ENCODE measurements at regions not wholly inside any gene's neighbourhood (a gene's known extent, or its start where the extent isn't known, plus 50 kb on each side); places are given as distances from the start of the nearest gene placed in this dataset.
A peak's percentile ranks its signal among the peaks of the same experiment; 100 is the strongest.

DNA sequence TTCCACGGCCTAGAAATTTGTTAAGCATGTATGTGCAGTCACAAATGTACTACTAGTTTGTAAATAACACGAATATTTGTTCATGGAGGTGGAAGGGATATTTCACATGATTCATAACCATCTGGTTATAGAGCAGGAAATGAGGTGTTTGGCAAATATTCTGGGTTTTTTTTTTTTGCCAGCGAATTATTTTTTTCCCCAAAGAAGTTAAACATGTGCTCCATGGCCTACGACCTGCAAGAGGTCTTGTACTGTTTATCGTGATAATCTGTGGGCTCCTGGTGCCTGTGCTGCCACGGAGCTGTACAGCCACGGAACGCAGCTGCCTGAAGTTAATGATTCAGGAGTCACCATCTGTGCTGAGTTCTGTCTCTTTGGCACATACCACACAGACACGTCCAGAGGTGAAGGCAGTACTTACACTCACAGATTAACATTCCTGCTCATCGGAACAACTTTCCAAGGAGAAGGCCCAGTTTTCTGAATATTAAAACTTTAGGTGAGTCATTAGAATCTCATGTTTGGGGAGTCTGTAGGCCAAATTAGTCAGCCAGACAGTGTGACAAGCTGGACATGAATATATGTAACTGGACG lies 156.3 kb downstream of the TMX1 start:
- no peak for DNase-seq (ENCODE audit: low read depth)

GRCh38 chr14:51398898-51399297 lies 158.9 kb downstream of the TMX1 start:
- no peak for DNase-seq (ENCODE audit: low read depth)

DNA sequence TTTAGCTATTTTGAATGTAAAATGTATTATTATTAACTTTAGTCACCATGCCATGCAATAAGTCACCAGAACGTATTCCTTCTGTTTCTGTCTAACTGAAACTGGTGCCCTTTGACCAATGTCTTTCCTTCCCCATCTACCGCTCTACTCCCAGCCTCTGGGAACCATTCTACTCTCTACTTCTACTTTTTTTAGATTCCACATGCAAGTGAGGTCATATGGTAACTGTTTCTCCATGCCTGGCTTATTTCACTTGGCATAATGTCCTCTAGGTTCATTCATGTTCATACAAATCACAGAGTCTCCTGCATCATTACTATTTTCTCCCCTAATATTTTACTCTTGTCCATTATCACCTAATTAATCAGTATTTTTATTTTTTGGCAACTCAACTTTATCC lies 160.1 kb downstream of the TMX1 start:
- no peak for DNase-seq (ENCODE audit: low read depth)

DNA sequence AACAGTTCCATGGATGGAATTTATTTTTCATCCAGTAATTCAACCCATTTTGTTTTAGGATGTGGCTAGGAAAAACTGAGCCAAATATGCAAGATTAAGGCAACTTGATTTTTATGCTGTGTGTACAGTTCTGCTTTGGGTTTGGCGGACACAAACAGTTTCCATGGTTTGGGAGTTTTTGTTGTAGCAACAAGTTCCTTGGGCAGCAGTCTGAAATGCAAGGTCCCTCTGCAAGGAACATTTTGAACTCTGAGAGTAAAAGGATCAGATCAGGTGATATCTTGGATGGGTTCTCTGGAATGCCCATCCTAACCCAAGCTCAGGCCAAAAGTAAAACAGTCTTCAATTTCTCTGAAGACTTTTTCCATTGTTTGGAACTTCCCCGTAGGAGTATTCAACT lies 161.2 kb downstream of the TMX1 start:
- no peak for DNase-seq (ENCODE audit: low read depth)

GRCh38 chr14:51401756-51402155 lies 161.7 kb downstream of the TMX1 start:
- DNase-seq (ENCODE audit: low read depth): no peak

- DNase-seq (ENCODE audit: low read depth): no peak
Observed at GRCh38 chr14:51410897-51411296, 170.8 kb downstream of the TMX1 start.

GRCh38 chr14:51419685-51420084 lies 179.6 kb downstream of the TMX1 start:
- peak; percentile 29 for DNase-seq (ENCODE audit: low read depth)

DNA sequence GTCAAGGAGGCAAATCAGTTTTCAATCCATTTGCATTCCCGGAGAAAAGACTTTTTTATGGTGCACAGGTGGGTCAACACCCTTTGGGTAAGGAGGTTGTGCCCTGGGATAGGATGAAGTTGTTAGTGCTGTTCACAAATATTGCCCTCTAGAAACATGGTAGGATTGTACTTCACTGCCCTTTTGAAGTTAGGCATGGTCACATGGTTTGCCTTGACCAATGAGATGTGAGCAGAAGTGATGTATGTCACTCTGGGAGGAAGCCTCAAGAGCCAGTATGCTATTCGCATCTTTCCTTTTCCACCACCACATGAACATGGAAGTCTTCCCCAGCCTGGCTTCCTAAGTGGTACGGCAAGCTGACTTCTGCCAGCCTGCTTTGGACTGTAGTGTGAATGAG lies 182.7 kb downstream of the TMX1 start:
- no peak for DNase-seq (ENCODE audit: low read depth)

DNA sequence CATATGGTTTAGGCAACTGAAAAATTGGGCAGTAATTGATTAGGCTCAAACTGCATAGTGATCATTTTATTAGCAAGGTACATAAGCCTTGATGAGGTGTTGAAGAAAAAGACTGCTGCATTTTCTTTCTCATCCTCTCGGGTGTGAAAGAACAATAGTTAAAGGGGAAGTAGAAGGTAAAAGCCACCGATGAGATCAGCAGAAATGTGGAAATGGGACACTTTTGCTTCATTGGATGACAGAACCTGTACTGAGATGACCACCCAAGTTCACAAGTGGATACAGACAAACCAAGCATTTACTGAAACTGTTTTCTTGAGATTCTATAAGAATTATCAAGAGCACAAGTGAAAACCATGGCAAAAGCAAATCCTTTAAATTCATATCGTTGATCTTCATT lies 184.0 kb downstream of the TMX1 start:
- DNase-seq (ENCODE audit: low read depth): no peak

DNA sequence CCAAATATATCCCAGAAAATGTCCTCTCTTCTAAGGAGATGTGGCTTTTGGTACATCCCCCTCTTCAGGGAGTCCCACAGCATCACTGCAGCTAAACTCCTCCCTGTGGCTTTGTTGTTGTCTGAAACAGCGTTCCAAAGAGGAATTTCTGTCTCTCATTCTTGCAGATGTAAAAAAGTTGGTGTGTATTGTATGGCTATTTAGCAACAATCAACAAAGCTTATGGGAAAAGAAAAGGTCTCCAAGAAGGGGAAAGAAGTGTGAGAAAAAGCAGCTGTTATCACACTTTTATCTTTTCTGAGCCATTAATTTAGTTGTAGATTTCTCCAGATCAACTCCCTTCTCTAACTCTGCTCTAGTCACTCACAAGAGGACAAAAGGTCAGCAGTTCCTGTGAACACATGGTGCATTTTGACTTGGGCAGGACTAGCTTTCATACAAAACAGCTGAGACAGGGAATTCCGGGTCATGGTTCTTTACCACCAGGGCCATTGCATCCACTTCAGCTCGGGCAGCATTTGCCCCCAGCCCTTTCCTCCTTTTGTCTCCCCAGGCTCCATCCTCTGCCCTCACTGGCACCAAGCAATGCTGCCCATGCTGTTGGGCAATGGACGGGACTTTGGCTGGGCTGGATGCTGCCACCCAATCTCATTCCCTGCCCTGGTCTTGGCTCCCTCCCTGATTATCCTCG lies 184.7 kb downstream of the TMX1 start:
- no peak for DNase-seq (ENCODE audit: low read depth)

DNA sequence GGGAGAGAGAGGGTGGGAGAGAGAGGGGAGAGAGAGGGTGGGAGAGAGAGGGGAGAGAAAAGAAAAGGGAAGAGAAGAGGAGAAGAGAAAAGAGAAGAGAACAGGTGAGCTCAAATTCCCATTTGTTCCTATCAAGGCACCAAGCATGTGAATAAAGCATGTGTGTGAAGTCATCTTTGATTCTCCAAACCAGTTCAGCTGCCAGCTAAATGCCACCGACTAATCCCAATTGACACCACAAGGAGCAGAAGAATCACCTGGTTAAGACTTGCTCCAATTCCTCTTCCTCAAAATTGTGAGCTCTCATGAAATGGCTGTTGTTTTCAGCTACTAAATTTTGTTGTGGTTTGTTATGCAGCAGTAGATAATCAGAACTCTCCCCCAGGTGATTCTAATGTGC lies 188.9 kb downstream of the TMX1 start:
- DNase-seq (ENCODE audit: low read depth): no peak

GRCh38 chr14:51430079-51430478 lies 190.0 kb downstream of the TMX1 start:
- no peak for DNase-seq (ENCODE audit: low read depth)

DNA sequence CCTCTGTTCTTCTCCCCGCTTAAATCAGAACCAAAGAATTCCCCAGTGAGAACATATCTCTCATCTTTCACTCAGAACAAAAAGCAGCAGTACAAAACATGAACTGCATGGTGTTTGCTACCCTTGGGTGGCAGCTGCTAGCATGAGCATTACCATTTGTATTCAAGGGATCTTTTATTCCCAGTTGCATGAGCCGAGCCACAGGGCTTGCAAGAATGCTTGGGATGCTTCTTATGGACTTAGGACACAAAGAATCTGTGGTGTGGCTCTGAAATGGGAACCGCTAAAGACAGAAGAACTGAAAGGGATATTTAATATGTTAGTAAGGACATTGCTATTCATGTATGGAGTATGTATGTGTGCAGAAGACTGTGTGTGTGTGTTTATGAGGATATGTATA lies 190.6 kb downstream of the TMX1 start:
- DNase-seq (ENCODE audit: low read depth): no peak

GRCh38 chr14:51431033-51431709 lies 191.1 kb downstream of the TMX1 start:
- no peak for DNase-seq (ENCODE audit: low read depth)

GRCh38 chr14:51431741-51432140 lies 191.7 kb downstream of the TMX1 start:
- DNase-seq (ENCODE audit: low read depth): no peak

GRCh38 chr14:51432302-51432948 lies 192.4 kb downstream of the TMX1 start:
- no peak for DNase-seq (ENCODE audit: low read depth)

DNA sequence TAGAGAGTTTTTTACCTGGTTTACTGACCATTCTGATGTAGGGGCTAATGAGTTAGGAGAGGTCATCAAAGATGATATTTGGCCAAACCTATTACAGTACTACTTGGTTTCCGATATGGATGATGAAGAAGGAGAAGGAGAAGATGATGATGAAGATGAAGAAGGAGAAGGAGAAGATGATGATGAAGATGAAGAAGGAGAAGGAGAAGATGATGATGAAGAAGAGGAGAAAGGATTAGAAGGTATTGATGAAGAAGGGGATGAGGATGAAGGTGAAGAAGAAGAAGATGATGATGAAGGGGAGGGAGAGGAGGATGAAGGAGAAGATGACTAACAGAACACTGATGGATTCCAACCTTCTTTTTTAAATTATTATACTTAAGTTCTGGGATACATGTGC lies 196.6 kb downstream of the TMX1 start:
- DNase-seq (ENCODE audit: low read depth): no peak

DNA sequence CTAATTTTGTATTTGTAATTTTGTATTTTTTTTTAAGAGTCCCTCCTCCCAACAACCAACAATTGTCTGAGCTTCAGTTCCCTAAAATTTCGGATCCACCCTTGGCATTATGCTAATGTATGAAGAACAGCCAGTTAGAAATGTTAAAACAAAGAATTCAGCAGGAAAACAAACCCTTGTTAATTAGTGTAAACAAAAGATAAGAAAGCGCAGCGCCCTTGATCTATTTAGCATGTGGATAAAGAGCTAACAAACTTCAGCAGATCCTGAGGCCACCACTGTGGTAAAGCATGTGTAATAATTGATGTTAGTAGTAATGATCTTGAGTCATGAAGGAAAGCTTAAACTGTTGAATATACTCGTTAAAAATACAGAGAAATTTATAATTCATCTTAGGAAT lies 199.8 kb downstream of the TMX1 start:
- no peak for DNase-seq (ENCODE audit: low read depth)

- no peak for DNase-seq (ENCODE audit: low read depth)
Observed at GRCh38 chr14:51441001-51441400, 201.0 kb downstream of the TMX1 start.

DNA sequence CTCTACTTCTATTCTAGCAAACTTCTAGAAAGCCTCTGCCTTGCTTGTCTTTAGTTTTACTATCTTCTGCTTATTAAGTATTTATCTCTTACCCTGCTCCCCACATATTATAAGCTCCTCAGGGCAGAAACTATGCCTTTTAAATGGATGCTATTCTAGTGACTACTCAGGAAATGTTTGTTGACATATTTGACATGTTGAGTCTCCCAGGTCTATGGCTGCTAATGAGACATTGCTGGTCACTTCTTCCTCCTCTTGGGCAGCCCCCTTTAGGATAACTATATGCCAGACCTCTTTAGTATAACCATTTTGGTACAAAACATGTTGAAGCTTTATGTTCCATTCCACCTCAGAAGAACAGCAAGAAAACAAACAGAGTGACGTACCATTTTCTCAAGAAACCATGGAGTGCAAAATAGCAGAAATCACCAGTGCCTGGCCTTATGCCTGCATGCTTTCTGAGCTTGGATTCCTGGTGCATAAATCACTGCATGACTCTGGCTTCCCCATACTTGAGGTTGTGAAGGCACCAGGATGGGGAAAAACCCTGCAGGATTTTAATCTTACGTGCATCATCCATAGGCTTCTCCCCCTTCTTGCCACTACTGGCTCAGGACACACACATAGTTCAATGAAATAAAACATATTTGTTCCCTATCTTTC lies 202.6 kb downstream of the TMX1 start:
- DNase-seq (ENCODE audit: low read depth): no peak

DNA sequence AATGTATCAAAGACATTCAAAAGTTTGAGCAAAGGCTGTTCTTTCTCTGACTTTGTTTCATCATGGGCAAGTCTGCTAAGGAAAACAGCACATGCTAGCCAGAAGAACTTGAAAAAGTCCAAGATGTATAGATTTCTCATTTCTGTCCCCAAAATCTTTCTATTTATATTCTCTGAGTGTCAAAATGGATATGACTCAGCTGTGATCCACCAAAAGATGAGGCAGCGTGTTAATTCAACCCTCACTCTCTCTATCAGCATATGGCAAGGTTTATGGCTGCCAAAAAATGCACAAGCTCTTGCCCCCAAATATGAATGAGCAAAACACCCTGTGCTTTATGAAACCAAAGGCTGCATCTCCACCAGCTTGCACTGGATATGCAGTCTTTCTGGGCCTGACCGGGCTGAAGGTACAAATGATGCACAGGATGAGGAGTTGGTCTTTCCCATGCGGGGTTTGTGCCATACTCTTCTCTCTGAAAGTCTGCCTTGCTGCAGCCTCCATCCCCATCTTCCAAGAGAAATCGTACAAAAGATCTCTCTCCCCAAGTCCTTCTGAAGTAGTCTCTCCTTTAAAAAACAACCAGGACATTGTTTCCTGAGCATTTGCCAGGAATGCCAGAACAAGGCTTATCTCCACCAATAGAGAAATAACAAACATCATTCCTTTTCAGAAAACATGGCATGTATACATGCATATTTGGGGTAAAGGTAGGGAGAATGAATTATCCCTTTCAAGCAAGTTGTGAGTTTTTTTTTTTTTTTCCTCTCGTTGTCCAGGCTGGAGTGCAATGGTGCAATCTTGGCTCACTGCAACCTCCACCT lies 203.4 kb downstream of the TMX1 start:
- no peak for DNase-seq (ENCODE audit: low read depth)

Data from T-helper 22 cell (primary cell).